GM18858 (cell line): ENCODE measurements at regions not wholly inside any gene's neighbourhood (a gene's known extent, or its start where the extent isn't known, plus 50 kb on each side); places are given as distances from the start of the nearest gene placed in this dataset.
"Not testable (repeated sequence)": the region's sequence is repeated elsewhere in the genome, so short reads cannot be mapped to it uniquely, and the experiment has no call there.

ENCODE experiments used
- ATAC-seq: cut with Tn5 transposase; IDR thresholded peaks from one replicate; pipeline ENCODE4 v1.9.1; 2021; ENCODE audit not compliant: unreplicated experiment

DNA sequence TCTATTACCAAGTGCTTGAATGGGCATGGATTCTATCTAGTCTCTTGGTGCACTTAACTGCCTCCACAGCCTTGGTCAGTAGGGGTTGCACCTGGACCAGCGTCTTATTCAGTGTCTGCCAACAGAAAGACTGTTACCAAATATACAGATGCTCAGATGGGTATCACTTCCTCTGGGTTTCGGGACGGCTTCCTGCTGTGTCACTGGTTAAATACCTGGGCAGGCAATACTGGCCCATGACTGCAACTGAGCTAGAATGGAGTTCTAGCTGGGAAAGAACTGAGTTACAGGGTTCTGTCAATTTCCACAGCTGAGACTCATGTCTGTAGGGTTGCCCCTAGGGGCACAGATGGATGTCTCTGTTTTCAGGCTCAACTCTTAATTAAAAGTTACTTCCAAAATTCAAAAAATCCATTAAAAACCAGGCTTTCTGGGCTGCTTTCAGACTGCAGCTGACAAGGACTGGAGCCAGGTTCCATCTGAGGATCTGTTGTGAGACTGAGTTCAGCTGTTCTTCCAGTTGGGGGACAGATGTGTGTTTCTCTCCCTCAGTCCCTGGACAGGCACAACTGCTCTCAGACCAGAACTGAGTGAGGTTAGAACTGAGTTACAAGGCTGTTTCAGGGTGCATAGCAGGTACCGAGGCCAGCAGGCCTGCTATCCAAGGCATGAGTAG is 789.6 kb upstream of the SLC8A1 start:
- ATAC-seq = no peak

DNA sequence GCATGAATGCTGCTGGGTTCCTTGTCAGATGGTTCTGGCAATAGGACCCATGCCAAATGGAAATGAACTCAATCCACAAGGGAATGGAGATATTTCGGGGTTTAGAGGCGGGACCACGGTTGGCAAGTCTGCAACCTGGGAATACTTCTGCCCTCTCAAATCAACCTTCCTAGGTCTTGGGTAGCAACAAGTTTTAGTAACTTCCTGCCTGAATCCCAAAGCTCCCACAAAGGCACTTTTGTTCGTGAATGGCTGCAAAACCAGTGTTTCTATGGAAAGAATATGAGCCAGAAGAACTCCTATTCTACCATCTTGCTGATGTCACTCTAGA is 790.1 kb upstream of the SLC8A1 start:
- no peak for ATAC-seq

DNA sequence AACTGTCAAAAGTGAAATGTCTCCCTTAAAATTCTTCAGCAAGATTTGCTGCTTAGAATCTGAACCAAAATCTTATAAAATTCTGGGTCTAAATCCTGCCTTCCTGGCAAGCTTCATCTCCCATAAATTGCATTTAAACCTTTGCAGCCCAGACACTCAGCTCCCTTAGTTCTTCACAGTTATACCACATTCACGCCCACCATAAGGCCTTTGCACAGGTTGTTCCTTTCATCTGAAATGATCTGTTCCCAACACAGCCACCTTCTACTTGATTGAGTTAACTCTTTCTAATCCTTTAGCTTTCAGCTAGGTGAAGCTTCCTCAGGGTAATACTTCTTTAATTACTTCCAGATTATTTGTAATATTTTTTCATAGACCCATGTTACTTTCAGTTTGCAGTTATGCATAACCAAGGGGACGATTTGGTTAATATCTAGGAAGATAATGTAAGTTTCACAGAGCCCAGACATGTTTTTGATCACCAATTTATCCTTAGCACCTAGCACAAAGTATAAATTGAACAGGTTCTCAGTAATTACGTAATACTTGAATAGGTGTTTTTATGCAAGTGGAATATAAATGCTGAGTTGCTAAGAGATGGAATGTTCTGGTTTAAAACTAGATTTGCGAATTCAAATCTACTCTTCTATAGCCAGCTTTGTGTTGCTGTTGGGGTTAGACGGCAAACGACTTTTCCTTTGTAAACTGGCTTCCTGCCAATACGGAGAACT is 779.7 kb upstream of the PKDCC start:
- ATAC-seq = no peak

DNA sequence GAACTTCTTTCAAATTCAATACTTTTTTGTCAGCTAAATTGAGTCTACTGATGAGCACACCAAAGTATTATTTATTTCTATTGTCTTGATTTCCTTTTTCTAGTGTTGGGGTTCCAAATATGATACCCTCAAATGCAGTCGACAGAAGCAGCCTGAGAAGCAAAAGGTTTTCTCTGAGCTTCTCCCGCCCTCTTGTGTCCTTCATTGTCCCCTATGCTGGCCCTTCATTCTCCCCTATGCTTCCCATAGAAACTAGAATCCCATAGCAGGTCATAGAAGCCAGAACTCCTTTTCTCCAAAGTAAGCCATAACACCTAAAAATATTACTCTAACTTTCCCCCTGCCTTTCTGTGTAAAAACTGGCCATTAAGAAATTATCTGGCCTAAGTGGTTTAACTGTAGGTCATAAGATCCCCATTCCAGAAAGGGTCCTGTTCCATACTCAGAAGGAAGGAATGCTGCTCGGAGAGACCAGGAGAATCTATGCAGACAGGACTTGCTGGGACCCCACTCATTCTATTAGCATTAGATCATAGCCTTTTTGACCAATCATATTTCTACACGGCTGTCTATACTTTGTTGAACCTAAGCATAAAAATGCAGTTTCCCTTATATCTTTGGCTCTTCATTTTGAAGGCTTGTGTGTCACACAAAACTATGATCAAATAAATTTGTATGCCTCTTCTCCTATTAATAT is 764.6 kb upstream of the PKDCC start:
- ATAC-seq = no peak

GRCh38 chr2:41293491-41293890 is 754.3 kb upstream of the PKDCC start:
- ATAC-seq = no peak

- ATAC-seq = no peak
These were observed 753.5 kb upstream of the PKDCC start for GRCh38 chr2:41294331-41294730.

GRCh38 chr2:41313082-41313481 is 734.7 kb upstream of the PKDCC start:
- no peak for ATAC-seq

GRCh38 chr2:41314511-41315070 is 733.2 kb upstream of the PKDCC start:
- ATAC-seq = no peak

DNA sequence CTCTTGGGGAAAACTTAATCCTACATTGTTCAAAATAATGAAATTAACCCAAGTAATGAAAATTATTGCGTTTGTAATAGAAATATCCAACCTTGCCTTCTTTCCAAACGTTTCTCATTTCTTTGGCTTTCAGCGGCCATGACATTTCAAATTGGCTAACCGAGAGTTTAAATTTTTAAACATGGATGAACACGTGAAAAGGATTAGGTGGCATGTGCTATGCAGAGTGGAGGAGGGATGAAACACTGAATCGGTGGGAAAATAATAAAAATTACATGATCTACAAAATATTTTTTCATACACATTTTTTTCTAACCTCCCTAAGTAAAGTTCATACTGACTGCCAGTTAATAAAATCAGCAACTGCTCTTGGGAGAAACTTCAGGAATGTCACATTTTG is 728.4 kb upstream of the PKDCC start:
- no peak for ATAC-seq

- no peak for ATAC-seq
These were observed 727.3 kb upstream of the PKDCC start for GRCh38 chr2:41320491-41320890.

GRCh38 chr2:41321351-41321750 is 726.5 kb upstream of the PKDCC start:
- no peak for ATAC-seq

GRCh38 chr2:41326851-41327250 is 721.0 kb upstream of the PKDCC start:
- ATAC-seq = no peak

DNA sequence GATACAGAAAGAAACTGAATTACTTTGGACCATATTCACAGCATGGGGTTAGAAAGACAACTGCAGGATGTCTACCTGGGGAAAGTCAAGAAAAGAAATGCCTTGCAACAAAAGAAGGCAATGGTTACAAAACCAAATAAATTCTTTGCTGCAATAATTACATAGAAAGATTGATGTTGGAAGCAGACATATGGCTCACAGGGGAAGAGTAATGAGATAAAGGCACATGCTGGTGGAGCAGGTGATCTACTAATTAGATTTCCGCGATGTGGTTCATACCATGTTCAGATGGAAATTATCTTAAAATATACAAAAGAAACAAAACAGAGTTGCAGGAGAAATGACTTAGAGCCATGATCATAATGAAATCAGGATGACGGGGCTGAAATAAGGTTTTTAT is 718.8 kb upstream of the PKDCC start:
- no peak for ATAC-seq

GRCh38 chr2:41334159-41334558 is 713.7 kb upstream of the PKDCC start:
- ATAC-seq = no peak

- ATAC-seq = not testable (repeated sequence)
These were observed 712.2 kb upstream of the PKDCC start for GRCh38 chr2:41335573-41335972.

GRCh38 chr2:41337956-41338355 is 709.9 kb upstream of the PKDCC start:
- ATAC-seq = no peak

GRCh38 chr2:41344529-41344928 is 703.3 kb upstream of the PKDCC start:
- ATAC-seq = no peak

DNA sequence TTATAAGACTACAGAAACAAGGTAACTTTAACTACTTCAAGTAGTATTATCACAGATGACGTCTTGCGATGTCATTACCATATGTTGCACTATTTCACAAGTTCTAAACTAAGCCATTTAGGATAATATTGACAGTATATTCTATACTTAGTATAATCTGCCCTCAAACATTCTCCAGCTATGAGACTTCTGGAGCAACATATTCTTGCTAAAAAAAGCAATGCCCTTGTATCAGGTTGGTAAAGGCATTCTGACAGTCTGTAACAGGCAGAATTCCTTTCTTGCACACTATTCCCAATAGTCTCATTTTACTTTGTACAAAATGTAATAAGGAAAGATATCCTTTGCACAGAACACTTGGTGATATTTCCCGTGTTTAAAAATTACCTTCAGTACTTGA is 694.8 kb upstream of the PKDCC start:
- ATAC-seq = no peak

- no peak for ATAC-seq
These were observed 692.0 kb upstream of the PKDCC start for GRCh38 chr2:41355794-41356193.

DNA sequence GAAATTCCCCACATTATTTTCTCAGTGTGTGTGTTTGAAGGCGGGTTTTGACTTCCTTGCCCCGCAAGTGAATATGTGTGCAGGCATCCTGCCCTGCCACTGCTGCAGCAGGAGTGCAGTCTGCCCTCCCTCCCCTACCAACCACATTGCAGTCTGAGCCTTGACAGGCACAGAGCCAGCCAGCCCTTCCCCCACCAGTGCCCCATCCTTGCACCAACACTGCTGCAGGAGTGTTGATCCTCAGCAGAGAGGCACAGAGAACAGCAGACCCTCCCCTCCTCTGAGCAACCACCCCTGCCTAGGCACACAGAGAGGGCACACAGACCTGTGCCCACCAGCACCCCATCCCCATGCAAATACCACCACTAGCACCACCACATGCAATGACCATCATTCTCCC is 683.0 kb upstream of the PKDCC start:
- no peak for ATAC-seq

DNA sequence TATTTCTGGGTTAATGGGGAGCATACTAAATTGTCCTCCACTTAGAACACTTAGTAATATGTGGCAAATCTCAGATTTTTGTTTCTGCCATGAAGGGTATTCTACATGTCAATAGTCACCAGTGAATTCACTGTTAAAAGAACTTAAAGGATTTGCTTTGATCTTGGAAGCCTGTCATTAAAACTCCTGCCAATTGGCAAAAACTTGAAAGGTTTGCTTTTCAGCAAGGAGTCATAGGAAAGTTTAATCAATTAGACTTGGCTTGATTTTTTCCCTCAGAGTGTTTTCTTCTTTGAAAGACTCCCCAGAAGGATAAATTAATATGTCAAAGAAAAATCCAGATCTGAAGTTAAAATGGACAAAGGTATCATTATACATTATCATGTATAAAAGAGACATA is 671.9 kb upstream of the PKDCC start:
- ATAC-seq = no peak

GRCh38 chr2:41377837-41378236 is 670.0 kb upstream of the PKDCC start:
- no peak for ATAC-seq
